ENCODE measurements at regions not wholly inside any gene's neighbourhood (a gene's known extent, or its start where the extent isn't known, plus 50 kb on each side); places are given as distances from the start of the nearest gene placed in this dataset.
A peak's percentile ranks its signal among the peaks of the same experiment; 100 is the strongest.
"Not testable (repeated sequence)": the region's sequence is repeated elsewhere in the genome, so short reads cannot be mapped to it uniquely, and the experiment has no call there.

DNA sequence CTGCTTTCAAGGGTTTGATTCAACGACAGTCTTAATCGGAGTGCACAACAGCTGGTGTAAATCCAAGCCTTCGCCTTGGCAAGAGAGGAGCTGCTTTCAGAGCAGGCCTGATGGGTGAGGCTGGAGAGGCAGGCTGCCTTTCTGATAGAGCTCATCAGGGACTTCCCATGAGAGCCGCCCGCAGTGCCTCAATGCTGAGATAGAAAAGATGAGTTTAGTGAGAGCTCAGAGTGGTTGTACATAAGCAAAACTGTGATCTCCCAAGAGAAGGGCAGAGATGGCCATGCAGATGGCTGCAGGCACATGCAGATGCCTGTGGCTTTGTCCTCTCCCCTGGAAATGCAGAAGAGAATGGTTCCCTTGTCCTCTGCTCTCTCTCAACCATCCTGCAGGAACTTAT lies 122.1 kb downstream of the ARL4C start:
- DNase-seq (ENCODE audit: low read depth in 2 of 2): no peak

DNA sequence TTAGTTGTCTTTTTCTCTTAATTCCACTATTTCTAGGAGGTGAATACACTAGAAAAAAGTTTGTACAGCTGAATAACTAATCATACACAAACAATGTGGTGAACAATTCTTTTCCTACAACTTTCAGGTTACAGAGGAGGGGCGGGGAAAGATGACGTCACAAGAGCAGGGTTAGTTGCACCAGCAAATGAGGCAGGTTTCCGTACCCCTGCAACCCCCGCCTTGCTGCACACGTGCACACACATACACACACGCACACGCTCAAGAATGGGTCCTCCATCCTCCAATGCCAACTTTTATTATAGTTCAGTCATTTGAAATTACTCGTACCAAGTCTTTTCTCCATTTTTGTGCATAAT lies 122.8 kb downstream of the ARL4C start:
- no peak for DNase-seq (ENCODE audit: low read depth in 2 of 2)

DNA sequence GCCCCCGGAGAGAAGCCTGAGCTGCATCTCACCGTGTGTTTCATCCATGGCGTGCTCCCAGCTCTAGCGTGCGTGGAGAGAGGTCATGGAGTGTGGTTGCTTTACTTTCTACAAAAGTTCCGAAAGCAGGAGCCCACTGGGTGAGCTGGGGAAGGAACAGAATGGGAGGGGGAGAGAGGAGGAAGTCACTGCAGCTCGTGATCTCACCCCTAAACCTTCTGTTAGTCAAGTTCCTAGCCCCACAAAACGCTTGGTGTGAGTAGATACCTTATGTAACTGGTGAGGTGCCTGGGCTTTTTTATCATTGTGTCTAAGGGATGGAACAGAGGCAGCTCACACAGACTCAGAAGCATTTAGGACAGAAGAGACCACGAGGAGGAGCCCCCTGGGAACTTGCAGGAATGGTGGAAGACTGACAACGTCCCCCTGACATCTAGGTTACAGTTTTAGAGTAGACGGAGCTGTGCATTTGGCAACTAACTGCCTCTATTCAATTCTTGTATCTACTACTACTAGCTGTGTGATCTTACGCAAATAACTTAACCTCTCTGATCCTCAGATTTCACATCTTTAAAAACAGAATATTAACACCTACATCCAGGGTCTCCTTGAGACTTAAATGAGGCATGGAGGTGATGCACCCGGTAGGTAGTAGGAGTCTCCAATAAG lies 123.3 kb downstream of the ARL4C start:
- DNase-seq (ENCODE audit: low read depth in 2 of 2): no peak

DNA sequence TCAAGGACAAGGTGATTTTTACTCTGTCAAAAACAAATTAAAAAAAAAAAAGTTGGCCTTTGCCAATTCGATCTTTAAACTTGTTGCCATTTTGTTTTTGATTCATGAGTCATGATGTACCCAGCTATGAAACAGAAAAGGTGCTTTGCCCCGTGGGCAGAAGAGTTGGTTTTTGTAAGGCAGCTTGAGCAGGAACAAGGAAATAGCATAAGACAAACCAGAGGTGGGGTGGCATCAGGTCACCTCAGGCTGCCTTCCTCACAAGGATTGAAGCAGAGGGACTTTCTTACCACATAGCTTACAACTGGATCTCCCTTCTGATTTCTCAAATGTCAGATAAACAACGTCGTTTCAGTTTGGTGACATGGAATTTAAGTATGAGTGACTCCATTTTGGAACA lies 123.8 kb downstream of the ARL4C start:
- no peak for DNase-seq (ENCODE audit: low read depth in 2 of 2)

DNA sequence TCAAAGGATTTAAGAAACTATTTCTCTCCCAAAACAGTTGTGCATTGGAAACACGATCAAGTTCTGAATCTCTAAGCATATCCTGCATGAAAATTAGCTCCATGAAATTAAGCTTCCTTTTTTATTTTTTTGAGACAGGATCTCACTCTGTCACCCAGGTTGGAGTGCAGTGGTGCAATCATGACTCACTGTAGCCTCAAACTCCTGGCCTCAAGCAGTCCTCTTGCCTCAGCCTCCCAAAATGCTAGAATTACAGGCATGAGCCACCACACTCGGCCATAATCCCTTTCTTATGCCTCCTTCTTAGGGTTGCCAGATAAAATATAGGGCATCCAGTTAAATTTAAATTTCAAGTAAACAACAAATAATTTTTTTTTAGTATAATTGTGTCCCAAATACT lies 124.4 kb downstream of the ARL4C start:
- no peak for DNase-seq (ENCODE audit: low read depth in 2 of 2)

DNA sequence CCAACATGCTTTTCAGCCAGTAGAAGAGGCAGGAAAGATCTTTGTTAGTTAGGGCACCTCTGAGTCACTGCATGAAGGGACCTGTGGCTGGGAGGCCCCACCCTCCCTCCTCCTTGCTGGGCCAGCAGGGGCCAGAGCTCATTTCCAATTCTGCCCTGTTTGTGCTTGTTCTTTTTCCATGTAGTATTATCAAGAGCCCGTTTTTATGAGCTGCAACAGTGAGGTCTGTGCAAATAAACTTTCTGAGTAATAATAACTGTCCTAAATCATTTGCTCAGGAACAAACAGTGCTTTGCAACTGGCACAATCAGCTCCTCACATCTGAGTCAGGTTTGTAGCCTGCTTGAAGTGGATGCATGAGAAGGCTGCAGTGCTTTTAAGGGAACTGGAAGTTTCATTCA lies 128.0 kb downstream of the ARL4C start:
- peak; percentile 4 to 18 for DNase-seq (ENCODE audit: low read depth in 2 of 2)

DNA sequence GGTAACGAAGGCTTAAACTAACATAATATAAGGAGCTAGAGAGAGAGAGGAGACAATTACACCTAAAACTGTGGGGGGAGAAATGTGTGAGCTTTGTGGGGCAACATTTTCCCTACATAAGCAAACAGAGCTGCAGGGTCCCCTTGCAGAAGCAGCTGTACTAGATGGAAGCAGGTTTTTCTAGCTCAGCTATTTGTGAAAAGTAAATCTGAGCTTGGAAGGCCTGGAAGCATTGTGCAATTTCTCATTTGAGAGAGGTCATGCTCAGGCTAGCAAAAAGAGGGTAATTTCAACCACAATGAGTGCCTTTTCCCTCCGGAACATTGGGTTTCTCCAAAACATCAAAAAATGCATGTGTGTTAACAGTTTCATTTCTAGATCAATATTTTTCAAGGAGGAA lies 130.0 kb downstream of the ARL4C start:
- no peak for DNase-seq (ENCODE audit: low read depth in 2 of 2)

DNA sequence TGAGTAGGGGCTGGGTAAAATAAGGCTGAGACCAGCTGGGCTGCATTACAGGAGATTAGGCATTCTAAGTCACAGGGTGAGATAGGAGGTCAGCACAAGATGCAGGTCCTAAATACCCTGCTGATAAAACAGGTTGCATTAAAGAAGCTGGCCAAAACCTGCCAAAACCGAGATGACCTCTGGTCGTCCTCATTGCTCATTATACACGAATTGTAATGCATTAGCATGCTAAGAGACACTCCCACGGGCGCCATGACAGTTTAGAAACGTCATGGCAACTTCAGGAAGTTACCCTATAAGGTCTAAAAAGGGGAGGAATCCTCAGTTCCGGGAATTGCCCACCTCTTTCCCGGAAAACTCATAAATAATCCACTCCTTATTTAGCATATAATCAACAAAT lies 132.2 kb downstream of the ARL4C start:
- no peak for DNase-seq (ENCODE audit: low read depth in 2 of 2)

DNA sequence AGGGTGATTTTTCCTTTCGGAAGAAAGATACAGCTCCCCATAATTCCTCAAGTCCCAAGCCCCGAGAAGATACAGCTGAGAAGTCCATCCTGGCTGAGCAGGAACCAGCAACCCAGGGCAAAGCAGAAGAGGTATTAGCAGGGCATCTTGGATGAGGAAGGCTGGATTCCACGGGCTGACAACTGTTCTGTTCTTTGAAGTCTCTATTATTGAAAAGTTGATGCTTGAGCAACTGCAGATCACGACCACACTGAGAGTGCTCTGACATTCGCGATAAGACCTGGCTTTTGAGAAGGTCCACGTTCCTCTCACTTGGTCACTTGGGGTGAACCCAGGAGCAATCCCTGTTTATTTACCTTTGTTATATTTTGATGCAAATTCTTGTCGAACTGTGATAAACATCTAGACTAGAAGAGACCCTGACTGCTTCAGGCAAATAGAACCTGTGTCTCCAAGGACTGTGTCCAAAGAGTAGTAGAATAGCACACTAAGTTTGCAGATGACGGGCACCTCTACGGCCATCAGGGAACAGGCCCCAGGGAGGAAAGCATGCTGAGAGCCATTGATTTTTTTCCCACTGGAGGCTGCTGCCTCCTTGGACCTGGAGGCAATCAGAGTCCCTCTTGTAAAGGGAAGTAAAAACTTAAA lies 133.1 kb downstream of the ARL4C start:
- no peak for DNase-seq (ENCODE audit: low read depth in 2 of 2)

DNA sequence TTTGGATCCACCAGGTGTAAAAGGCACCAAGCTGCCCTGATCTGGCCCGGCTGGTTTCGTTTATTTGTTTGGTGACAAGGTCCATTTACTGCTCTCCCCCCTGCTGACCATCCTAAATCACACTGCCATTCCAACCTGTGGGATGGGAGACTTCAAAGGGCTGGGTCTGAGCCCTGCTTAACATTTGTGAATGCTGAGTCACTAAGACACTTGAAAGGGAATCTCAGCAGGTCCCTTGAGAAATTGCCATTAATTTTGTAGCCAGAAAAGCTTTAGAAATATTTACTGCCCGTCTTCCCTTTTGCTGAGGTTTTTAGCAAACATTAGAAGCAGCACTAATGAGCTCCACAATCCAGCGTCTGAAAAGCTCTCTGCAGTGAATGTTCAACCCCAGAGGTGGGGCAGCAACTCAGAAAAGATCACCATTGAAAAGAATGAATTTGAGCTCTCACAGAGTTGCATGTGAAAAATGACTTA lies 133.8 kb downstream of the ARL4C start:
- no peak for DNase-seq (ENCODE audit: low read depth in 2 of 2)

DNA sequence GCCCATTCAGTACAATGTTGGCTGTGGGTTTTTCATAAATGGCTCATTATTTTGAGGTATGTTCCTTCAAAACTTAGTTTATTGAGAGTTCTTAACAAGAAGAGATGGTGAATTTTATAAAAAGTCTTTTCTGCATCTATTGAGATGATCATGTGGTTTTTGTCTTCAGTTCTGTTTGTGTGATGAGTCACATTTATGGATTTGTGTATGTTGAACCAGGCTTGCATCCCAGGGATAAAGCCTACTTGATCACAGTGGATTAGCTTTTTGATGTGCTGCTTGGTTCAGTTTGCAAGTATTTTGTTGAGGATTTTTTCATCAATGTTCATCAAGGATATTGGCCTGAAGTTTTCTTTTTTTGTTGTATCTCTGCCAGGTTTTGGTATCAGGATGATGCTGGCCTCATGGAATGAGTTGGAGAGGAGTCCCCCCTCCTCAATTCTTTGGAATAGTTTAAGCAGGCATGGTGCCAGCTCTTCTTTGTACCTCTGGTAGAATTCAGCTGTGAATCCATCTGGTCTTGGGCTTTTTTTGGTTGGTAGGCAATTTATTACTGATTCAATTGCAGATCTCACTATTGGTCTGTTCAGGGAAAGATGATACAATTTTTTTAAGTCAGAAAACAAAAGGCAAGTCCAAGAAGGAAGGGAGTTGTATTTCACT lies 136.4 kb downstream of the ARL4C start:
- DNase-seq (ENCODE audit: low read depth in 2 of 2): not testable (repeated sequence)

DNA sequence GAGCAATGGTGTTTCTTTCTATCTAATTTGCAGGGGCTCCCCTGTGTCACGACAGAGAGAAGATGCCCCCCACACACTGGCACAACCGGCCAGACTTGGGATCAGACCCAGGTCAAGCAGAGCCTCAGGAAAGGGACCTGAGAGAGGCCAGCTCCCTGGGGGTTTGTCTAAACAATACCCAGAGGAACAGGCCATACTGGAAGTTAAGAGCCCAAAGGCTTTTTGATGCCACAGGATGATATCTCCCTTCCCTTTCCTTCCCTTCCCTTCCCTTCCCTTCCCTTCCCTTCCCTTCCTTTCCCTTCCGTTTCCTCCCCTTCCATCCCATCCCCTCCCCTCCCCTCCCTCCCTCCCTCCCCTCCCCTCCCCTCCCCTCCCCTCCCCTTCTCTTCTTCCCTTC lies 139.2 kb downstream of the ARL4C start:
- no peak for DNase-seq (ENCODE audit: low read depth in 2 of 2)

DNA sequence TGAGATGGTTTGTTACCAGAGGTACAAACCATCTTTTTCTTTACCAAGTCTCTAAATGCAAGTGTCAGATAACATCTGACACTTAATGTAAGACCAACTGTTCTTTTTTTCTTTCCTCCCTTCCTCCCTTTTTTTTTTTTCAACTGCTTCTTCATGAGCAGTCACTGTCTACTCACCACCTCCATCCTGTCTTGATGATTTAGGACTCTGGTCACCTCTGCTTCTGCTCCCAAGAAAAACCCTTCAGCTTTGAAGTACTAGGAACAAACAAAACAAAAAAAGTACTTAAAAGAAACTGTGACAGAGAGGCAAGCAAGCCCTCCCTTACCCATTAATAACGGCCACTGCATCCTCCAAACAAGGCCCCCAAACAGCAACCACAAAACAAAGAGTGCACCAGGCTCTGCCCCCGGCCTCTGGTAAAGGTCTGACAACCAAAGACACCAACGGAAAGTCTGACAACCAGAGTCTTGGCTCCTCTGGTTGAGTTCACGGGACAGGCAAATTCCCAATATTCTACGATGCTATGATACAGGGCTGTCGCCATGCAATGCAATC lies 141.0 kb downstream of the ARL4C start:
- DNase-seq (ENCODE audit: low read depth in 2 of 2): no peak

DNA sequence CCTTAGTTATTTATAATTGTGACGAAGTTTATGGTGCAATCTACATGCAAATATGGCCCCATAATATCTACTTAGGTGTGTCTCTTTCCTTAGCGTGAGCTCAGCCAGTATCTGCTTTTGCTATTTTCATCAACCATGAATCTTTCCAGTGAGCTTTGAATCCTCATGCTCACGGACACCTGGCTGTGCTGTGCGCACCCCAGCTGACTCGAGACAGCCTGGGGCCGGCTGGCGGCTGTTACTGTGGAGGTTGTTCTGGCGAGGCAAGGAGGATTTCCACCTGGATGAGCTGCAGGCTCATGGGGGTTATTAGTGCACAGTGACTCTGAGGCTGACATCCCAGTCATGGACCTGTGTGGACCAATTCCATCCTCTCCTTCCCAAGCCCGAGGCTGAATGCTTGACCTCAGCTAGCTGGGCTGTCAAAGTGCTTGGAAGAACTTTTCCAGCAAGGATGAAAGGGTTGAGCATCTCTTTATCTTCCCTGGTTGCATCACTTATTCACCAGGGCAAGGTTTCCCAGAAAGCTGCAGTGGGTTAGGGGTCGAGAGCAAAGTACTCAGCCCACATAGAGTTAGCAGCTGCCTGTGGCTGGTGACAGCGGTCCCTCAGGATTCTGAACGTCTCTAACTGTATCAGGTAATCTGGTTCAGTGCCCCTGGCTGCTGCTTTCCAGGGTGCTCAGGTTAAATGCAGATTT lies 141.7 kb downstream of the ARL4C start:
- no peak for DNase-seq (ENCODE audit: low read depth in 2 of 2)

DNA sequence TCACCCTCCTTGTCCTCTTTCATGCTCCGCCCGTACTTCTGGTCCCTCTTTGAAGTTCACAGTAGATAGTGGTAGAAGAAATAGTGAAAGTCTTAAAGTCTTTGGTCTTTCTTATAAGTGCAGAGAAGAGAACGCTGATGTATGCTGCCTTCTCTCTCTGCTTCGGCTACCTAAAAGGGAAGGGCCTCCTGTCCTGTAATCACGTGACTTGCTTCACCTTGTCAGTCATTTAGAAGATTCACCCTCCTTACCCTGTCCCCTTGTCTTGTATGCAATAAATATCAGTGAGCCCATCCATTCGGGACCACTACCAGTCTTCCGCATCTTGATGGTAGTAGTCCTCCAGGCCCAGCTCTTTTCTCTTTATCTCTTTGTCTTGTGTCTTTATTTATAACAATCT lies 144.6 kb downstream of the ARL4C start:
- DNase-seq (ENCODE audit: low read depth in 2 of 2): no peak

DNA sequence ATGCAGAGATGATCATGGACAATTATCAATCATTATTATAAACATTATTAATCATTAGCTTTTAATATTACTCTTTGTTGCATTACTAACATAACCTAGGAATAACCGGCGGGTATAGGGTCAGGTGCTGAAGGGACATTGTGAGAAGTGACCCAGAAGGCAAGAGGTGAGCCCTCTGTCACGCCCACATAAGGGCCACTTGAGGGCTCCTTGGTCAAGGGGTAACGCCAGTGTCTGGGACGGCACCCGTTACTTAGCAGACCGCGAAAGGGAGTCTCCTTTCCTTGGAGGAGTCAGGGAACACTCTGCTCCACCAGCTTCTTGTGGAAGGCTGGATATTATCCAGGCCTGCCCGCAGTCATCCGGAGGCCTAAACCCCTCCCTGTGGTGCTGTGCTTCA lies 145.0 kb downstream of the ARL4C start:
- not testable (repeated sequence) for DNase-seq (ENCODE audit: low read depth in 2 of 2)

DNA sequence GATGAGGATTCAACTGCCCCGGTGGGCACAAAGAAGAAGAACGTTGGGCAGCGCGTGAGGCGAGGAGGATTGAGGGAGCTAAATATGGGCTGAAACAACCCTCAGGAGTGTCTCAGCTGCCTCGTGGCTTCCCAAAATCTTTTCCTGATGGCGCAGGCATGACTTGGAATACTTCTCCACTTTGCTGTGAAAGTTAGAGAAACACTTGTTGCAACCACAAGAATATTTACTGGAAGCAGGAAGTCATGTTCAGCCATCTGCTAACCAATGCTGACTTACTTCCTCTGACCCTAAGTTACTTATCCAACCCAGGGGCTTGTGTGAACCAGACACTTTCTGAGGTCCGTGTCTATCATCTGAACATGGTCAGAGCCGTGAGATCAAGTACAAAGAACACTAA lies 148.8 kb downstream of the ARL4C start:
- DNase-seq (ENCODE audit: low read depth in 2 of 2): no peak

DNA sequence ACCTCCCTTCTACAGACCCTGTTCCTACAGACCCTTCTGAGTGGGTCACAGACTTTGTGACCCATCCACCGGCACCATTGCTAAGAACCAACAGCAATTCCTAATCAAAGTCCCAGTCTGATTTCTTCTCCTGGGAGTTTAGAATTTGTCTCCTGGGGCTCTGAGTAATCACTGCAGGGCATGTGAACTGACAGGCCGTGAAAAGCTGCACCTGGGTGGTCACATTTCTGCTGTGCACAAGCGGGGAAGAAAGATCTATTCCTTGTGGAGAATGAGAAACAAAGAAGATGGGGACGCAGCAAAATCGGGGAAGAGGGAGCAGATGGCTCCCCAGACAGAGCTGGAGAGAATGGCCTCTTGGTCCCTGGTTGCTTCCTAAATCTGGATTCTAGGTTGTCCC lies 151.0 kb downstream of the ARL4C start:
- no peak for DNase-seq (ENCODE audit: low read depth in 2 of 2)

DNA sequence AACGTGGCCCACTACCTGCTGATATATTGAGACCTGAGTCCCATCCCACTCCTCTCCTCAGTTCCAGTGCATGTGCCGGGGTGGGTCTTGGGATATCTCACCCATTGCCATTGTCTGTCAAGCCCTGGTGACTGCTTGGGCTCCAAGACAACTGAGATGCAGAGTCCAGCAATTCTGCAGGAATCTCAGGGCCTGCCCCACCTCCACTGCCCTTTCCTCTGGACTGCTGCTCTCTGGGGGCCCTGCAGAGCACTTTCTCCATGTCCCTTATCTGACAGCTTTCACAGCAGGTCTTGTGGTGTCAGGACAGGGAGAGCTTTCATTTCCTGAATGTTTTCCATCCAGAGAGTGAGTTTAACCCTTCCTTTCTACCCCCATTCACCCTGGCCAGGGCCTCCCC lies 152.9 kb downstream of the ARL4C start:
- DNase-seq (ENCODE audit: low read depth in 2 of 2): no peak

DNA sequence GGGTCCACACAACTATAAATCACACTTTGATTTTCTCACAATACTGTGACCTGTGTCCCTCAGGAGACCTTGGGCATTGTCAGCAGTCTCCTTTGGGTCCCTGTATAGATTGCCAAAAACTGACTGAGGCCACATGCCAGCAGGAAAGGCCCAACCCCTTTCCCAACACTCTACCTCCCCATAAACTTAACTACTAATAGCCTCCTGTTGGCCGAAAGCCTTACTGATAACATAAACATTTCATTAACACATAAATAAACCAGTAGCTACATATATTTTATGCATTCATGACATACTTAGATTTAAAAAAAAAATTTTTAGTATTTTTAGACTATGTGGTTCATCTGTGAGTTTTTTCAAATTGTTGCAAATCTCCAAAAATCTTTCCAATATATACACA lies 153.5 kb downstream of the ARL4C start:
- no peak for DNase-seq (ENCODE audit: low read depth in 2 of 2)

DNA sequence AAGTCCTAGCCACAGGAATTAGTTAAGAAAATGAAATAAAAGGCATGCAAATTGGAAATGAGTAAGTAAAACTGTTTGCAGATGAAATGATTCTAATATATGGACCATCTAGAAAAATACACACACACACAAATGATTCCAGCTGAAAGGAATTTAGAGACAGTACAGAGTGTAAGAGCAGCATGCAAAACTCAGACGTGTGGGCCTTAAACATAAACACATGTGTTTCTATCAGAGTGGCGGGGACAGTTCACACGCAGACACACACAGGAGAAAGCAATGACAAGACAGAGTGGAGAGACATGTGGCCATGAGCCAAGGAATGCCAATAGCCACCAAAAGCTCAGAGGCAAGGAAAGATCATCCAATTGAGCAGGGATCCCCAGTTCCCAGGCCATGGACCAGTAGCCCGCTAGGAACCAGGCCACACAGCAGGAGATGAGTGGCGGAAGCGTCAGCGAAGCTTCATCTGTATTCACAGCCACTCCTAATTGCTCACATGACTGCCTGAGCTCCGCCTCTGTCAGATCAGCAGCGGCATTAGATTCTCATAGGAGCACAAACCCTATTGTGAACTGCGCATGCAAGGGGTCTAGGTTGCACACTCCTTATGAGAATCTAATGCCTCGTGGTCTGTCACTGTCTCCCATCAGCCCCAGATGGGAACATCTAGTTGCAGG lies 155.4 kb downstream of the ARL4C start:
- DNase-seq (ENCODE audit: low read depth in 2 of 2): no peak

DNA sequence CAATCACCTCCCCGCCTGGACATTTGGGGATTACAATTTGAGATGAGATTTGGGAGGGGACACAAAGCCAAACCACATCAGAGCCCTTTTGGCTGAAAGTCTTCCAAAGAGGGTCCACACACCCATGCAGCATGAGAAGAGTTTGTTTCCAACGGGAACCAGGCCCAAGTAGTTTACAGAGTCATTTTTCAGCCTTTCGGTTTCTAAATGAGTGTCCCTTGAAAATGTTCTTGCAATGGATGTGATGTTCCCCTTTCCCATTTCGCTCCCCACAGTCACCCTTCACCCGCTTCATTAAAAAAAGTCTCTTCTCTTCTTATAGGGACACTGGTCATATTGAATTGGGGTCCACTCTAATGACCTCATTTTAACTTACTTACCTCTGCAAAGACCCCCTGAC lies 157.4 kb downstream of the ARL4C start:
- no peak for DNase-seq (ENCODE audit: low read depth in 2 of 2)
